H1 (cell line): ENCODE measurements at regions not wholly inside any gene's neighbourhood (a gene's known extent, or its start where the extent isn't known, plus 50 kb on each side); places are given as distances from the start of the nearest gene placed in this dataset.

Source experiments
- HDAC6 ChIP-seq: IDR thresholded peaks from one replicate; pipeline ENCODE4 v1.7.1; 2012; ENCODE audit warnings: low read depth, mild to moderate bottlenecking, inconsistent platforms, low read length, moderate library complexity
- POLR2AphosphoS5 ChIP-seq: IDR thresholded peaks from 2 replicates; pipeline ENCODE4 v1.6.1; 2011; ENCODE audit warnings: low read depth, low read length
- SIX5 ChIP-seq: IDR thresholded peaks from 2 replicates; pipeline ENCODE4 v1.6.1; 2011; ENCODE audit warnings: mild to moderate bottlenecking, low read depth, low read length

- TF ChIP-seq SIX5 (no peak), POLR2AphosphoS5 (no peak), HDAC6 (no peak)
Measured at GRCh38 chr3:163605915-163606314, 1472.4 kb downstream of the SI start (continued).
